K562 (cell line): ENCODE measurements at regions not wholly inside any gene's neighbourhood (a gene's known extent, or its start where the extent isn't known, plus 50 kb on each side); places are given as distances from the start of the nearest gene placed in this dataset.

Source experiments
- ATAC-seq: fragments of 200-7000 bp; cut with Tn5 transposase; 3 replicates; pipeline ENCODE4 v1.9.1; 2020; ENCODE audit warnings: moderate library complexity
- BruUV-seq: library from RNA; stranded (reverse); fragments of 400-500 nt; replicated peaks from 2 replicates; lab custom pipeline; 2021; lab: Mats Ljungman, UMichigan
- CTCF ChIA-PET: fragments of 300-600 bp; formaldehyde crosslinking; extraction: SDS; loops from one replicate; lab custom pipeline; 2021; ENCODE audit warnings: low intra/inter-chr PET ratio; lab: Yijun Ruan, JAX
- POLR2A ChIA-PET: fragments of 300-600, 350-650 bp; sonication (Branson Sonifier 250); formaldehyde crosslinking; extraction: SDS; loops from one replicate; lab custom pipeline; 2021; ENCODE audit warnings: antibody characterized with exemption, inconsistent platforms; lab: Yijun Ruan, JAX
- DNase-seq, 4 experiments: peaks; one replicate each; pipeline versions ENCODE4 v3.0.0 to v3.0.0-alpha.2; 2011 to 2018; ENCODE audit warnings: low spot score in 3 of 4, mixed read lengths in 3 of 4; ENCODE audit errors: extremely low read depth in 1 of 4
- FAIRE-seq: peaks from 2 replicates; lab custom pipeline; 2011; peaks lifted over from hg19 to GRCh38; lab: Jason Lieb, UNC
- H2AFZ ChIP-seq: 2 replicates; pipeline ENCODE4 v1.6.0; 2011; ENCODE audit warnings: low read depth, low read length, control low read depth, inconsistent platforms
- H3K27ac ChIP-seq: fragments of 200-600 bp; 3 replicates; pipeline ENCODE4 v1.8.0; 2011; ENCODE audit warnings: low read depth, mild to moderate bottlenecking, control low read depth, inconsistent platforms, low read length, moderate library complexity, mixed read lengths; ENCODE audit errors: extremely low read depth
- H3K27me3 ChIP-seq, 2 experiments: fragments of 300-600 bp in 1 of 2; 2 replicates in 1 of 2; 3 replicates in 1 of 2; pipeline versions ENCODE4 v1.6.0 to v1.8.0; 2011; ENCODE audit warnings: inconsistent platforms in 2 of 2, low read length in 2 of 2, mild to moderate bottlenecking in 1 of 2, mixed read lengths in 1 of 2, moderate library complexity in 1 of 2; ENCODE audit not compliant: control insufficient read depth in 2 of 2, insufficient read depth in 2 of 2
- H3K36me3 ChIP-seq: fragments of 300-600 bp; 3 replicates; pipeline ENCODE4 v1.8.0; 2011; ENCODE audit warnings: mild to moderate bottlenecking, low read length, inconsistent platforms; ENCODE audit not compliant: control insufficient read depth, insufficient read depth
- H3K4me1 ChIP-seq, 2 experiments: fragments of 200-600 bp in 1 of 2; replicated peaks in 1 of 2; 2 replicates in 1 of 2; 3 replicates in 1 of 2; pipeline versions ENCODE4 v1.5.1 to v1.8.0; 2011; ENCODE audit warnings: inconsistent platforms in 2 of 2, low read length in 2 of 2, mild to moderate bottlenecking in 1 of 2, mixed read lengths in 1 of 2, moderate library complexity in 1 of 2; ENCODE audit not compliant: control insufficient read depth in 2 of 2, insufficient read depth in 2 of 2
- H3K4me2 ChIP-seq: 2 replicates; pipeline ENCODE4 v1.6.1; 2011; ENCODE audit warnings: low read length, control low read depth, inconsistent platforms, mixed read lengths; ENCODE audit not compliant: insufficient read depth
- H3K4me3 ChIP-seq: fragments of 200-600 bp; sonication (generic), shearing (Covaris generic); 2 replicates; pipeline ENCODE4 v1.5.1; 2016; ENCODE audit warnings: control low read depth, inconsistent platforms
- H3K79me2 ChIP-seq: fragments of 200-600 bp; 3 replicates; pipeline ENCODE4 v1.8.0; 2011; ENCODE audit warnings: low read length, inconsistent platforms; ENCODE audit not compliant: control insufficient read depth, insufficient read depth
- H3K9ac ChIP-seq, 2 experiments: 2 replicates each; pipeline versions ENCODE4 v1.6.0 to v1.6.1; 2011; ENCODE audit warnings: low read depth in 2 of 2, low read length in 2 of 2, control low read depth in 1 of 2, inconsistent platforms in 1 of 2, mild to moderate bottlenecking in 1 of 2, mixed read lengths in 1 of 2; ENCODE audit not compliant: insufficient read depth in 1 of 2
- H3K9me1 ChIP-seq: one replicate; pipeline ENCODE4 v1.6.0; 2011; ENCODE audit warnings: inconsistent platforms, mild to moderate bottlenecking, low read length, moderate library complexity; ENCODE audit not compliant: control insufficient read depth, insufficient read depth
- H3K9me3 ChIP-seq: replicated peaks from 2 replicates; pipeline ENCODE4 v1.5.1; 2011; ENCODE audit warnings: low read depth, low read length, inconsistent platforms; ENCODE audit not compliant: control insufficient read depth, insufficient read depth
- H4K20me1 ChIP-seq: replicated peaks from 2 replicates; pipeline ENCODE4 v1.6.1; 2011; ENCODE audit warnings: low read length, inconsistent platforms, mixed read lengths; ENCODE audit not compliant: control insufficient read depth, insufficient read depth
- GATAD2A ChIP-seq: fragments of 450-650 bp; IDR thresholded peaks from 2 replicates; pipeline ENCODE4 v1.6.1; 2017
- HMGN3 ChIP-seq: IDR thresholded peaks from 2 replicates; pipeline ENCODE4 v1.6.1; 2011; ENCODE audit warnings: borderline replicate concordance, low read depth, mild to moderate bottlenecking, mixed read lengths, low read length; ENCODE audit not compliant: insufficient read length; ENCODE audit errors: extremely low read depth
- MAZ ChIP-seq, 2 experiments: fragments of 450-650 bp in 1 of 2; sonication (generic) in 1 of 2; formaldehyde crosslinking; IDR thresholded peaks in 1 of 2; conservative IDR thresholded peaks in 1 of 2; 2 replicates each; pipeline versions ENCODE4 v1.4.0 to v1.5.0; 2020; ENCODE audit warnings: mild to moderate bottlenecking in 1 of 2, missing genetic modification reagents in 1 of 2
- MIER1 ChIP-seq: fragments of 450-650 bp; IDR thresholded peaks from 2 replicates; pipeline ENCODE4 v1.6.1; 2016; ENCODE audit warnings: antibody characterized with exemption, mild to moderate bottlenecking, low read depth
- POLR2AphosphoS2 ChIP-seq: IDR thresholded peaks from 2 replicates; pipeline ENCODE4 v1.6.1; 2012; ENCODE audit warnings: low read length, improper control_type of control experiment
- TEAD4 ChIP-seq, 2 experiments: sonication (generic) in 1 of 2; formaldehyde crosslinking in 1 of 2; IDR thresholded peaks; 2 replicates each; pipeline versions ENCODE4 v1.6.1 to v1.8.0; 2012 to 2022; ENCODE audit warnings: borderline replicate concordance in 1 of 2, inconsistent platforms in 1 of 2, low read length in 1 of 2, mild to moderate bottlenecking in 1 of 2, missing genetic modification reagents in 1 of 2
- XRCC4 ChIP-seq: IDR thresholded peaks from one replicate; pipeline ENCODE4 v1.6.1; 2011; ENCODE audit not compliant: insufficient read depth, insufficient read length; ENCODE audit errors: extremely low read depth
- ZNF239 ChIP-seq: fragments of 250-450 bp; sonication (Bioruptor Pico); IDR thresholded peaks from 2 replicates; pipeline ENCODE4 v1.4.0; 2020; ENCODE audit warnings: mild to moderate bottlenecking
- ZNF780A ChIP-seq: fragments of 250-450 bp; sonication (Bioruptor Pico); IDR thresholded peaks from 2 replicates; pipeline ENCODE4 v1.5.0; 2021; ENCODE audit warnings: mild to moderate bottlenecking
- WGBS: fragments of 100-300 bp; shearing (Covaris generic); methylation state at CpG from one replicate; pipeline ENCODE4 v1.1.6; 2016; ENCODE audit warnings: low coverage, mixed read lengths; ENCODE audit not compliant: insufficient coverage; ENCODE audit errors: missing lambda C conversion rate; 5-methylcytosine and 5-hydroxymethylcytosine counted together
- in situ Hi-C: fragments of 300-500 bp; cut with MboI; formaldehyde crosslinking; loops from 4 replicates; pipeline ENCODE4 v1.15.0; 2018; ENCODE audit warnings: inconsistent platforms, mixed read lengths
- intact Hi-C: fragments of 100-400 bp; cut with micrococcal nuclease; formaldehyde crosslinking; loops from 2 replicates; pipeline ENCODE4 v1.14.2; 2022
- TF ChIP-seq, protein P1 (sequence below): IDR thresholded peaks from 2 replicates; pipeline ENCODE4 v1.6.1; 2011; ENCODE audit warnings: borderline replicate concordance, low read depth, mild to moderate bottlenecking, moderate library complexity, low read length; ENCODE audit not compliant: insufficient read depth, poor library complexity, severe bottlenecking

DNA sequence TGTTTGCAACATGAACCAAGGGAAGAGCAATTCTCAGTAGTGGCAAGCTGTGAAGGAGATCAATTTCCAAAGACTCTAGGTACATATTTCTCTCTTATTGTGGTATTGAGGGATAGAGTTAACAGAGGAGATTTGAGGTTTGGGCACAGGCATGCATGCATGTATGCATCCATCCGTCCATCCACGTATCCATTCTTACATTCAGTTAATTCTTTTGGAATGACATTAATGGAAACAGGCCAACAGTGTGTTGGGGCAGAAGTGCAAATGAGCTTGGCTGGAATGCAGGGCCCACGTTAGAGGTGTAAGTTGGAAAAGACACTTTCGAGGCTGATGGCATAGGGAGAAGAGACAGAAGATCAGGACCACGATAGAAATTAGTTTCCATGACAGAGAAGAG is 216.9 kb upstream of the PELI2 start (continued):
- TF ChIP-seq MAZ (CRISPR knock-in tag; conservative IDR thresholded peaks at IDR 0.05 in 1 of 2, IDR thresholded peaks at IDR 0.05 in 1 of 2) (no peak), ZNF239 (no peak), ZNF780A (CRISPR knock-in tag) (no peak), TEAD4 (IDR thresholded peaks at IDR 0.05; ENCODE audit: low read length) (no peak), TEAD4 (CRISPR knock-in tag; IDR thresholded peaks at IDR 0.05; ENCODE audit: borderline replicate concordance) (no peak)

DNA sequence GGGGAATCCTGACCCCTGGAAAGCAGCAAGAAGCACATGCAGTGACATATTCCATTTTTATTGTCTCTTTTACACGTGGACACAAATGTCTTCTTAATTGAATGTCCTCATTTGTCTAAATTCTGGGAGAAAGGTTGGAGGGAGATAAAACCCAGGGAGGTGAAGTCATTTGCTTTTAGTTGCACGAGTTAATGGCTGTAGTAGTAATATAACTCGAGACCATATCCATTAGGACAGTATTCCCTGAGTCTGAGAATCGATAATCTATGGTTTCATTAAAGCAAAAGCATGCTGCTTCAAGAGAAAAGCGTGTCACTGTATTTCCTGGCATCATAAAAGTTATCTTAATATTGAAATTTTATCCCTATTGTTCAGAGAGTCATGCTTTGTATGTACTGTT is 216.0 kb upstream of the PELI2 start:
- Histone ChIP-seq H4K20me1 (no peaks in the 10 kb centered on the region), H3K27ac (no peak overlapping the region), H2AFZ (no peak overlapping the region), H3K9me3 (no peaks in the 10 kb centered on the region), H3K79me2 (no peaks in the 10 kb centered on the region), H3K4me1 (no peaks in the 10 kb centered on the region), H3K9me1 (no peaks in the 10 kb centered on the region), H3K36me3 (no peaks in the 10 kb centered on the region), H3K4me2 (no peak overlapping the region), H3K27me3 (no peaks in the 10 kb centered on the region), H3K9ac (no peak overlapping the region), H3K4me3 (no peak overlapping the region)
- TF ChIP-seq XRCC4 (no peak), GATAD2A (no peak), POLR2AphosphoS2 (no peak), MIER1 (no peak), HMGN3 (no peak)
- TF ChIP-seq, protein P1, sequence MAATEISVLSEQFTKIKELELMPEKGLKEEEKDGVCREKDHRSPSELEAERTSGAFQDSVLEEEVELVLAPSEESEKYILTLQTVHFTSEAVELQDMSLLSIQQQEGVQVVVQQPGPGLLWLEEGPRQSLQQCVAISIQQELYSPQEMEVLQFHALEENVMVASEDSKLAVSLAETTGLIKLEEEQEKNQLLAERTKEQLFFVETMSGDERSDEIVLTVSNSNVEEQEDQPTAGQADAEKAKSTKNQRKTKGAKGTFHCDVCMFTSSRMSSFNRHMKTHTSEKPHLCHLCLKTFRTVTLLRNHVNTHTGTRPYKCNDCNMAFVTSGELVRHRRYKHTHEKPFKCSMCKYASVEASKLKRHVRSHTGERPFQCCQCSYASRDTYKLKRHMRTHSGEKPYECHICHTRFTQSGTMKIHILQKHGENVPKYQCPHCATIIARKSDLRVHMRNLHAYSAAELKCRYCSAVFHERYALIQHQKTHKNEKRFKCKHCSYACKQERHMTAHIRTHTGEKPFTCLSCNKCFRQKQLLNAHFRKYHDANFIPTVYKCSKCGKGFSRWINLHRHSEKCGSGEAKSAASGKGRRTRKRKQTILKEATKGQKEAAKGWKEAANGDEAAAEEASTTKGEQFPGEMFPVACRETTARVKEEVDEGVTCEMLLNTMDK, result no peak
- FAIRE-seq, result no peak
- ChIA-PET POLR2A (no interaction called here), CTCF (no interaction called here)
- DNase-seq, result no peak
- WGBS, result 3% methylated on average over 5 of the region's 5 CpGs
- intact Hi-C loops, result no loop called here
- BruUV-seq, result no TSS peak
- in situ Hi-C loops, result no loop called here
- no peak for ATAC-seq
